Neutrophil (primary cell): ENCODE measurements at regions not wholly inside any gene's neighbourhood (a gene's known extent, or its start where the extent isn't known, plus 50 kb on each side); places are given as distances from the start of the nearest gene placed in this dataset.

ENCODE experiments used
- H3K27ac ChIP-seq: fragments of 200-600 bp; sonication (generic); 2 replicates; pipeline ENCODE4 v1.5.1; 2016; ENCODE audit warnings: mild to moderate bottlenecking, moderate library complexity
- H3K27me3 ChIP-seq: fragments of 200-600 bp; sonication (generic); 2 replicates; pipeline ENCODE4 v1.6.0; 2016; ENCODE audit warnings: mild to moderate bottlenecking
- H3K36me3 ChIP-seq: fragments of 200-600 bp; sonication (generic); 2 replicates; pipeline ENCODE4 v1.5.1; 2017
- H3K4me1 ChIP-seq, 2 experiments: fragments of 200-600 bp in 1 of 2; sonication (generic) in 1 of 2; 1 replicate in 1 of 2; 2 replicates in 1 of 2; pipeline versions ENCODE4 v1.5.1 to v1.6.1; 2013 to 2016; ENCODE audit warnings: low read depth in 1 of 2, low read length in 1 of 2, mild to moderate bottlenecking in 1 of 2, moderate library complexity in 1 of 2; ENCODE audit not compliant: control insufficient read depth in 1 of 2, insufficient read depth in 1 of 2
- H3K4me3 ChIP-seq, 2 experiments: fragments of 200-600 bp in 1 of 2; sonication (generic) in 1 of 2; 1 replicate in 1 of 2; 2 replicates in 1 of 2; pipeline ENCODE4 v1.5.1; 2013 to 2016; ENCODE audit warnings: low read depth in 1 of 2, low read length in 1 of 2, mild to moderate bottlenecking in 1 of 2, moderate library complexity in 1 of 2
- H3K9me3 ChIP-seq: fragments of 200-600 bp; sonication (generic); 2 replicates; pipeline ENCODE4 v1.5.1; 2016
- CTCF ChIP-seq: fragments of 200-600 bp; sonication (generic); IDR thresholded peaks from 2 replicates; pipeline ENCODE4 v1.5.1; 2016; ENCODE audit warnings: antibody characterized with exemption

GRCh38 chr9:18043978-18044377 is 430.0 kb upstream of the ADAMTSL1 start:
- Histone ChIP-seq H3K27me3 (no peaks in the 10 kb centered on the region), H3K9me3 (no peaks in the 10 kb centered on the region), H3K36me3 (no peaks in the 10 kb centered on the region), H3K4me3 (no peak overlapping the region), H3K4me1 (no peaks in the 10 kb centered on the region), H3K27ac (no peak overlapping the region)
- TF ChIP-seq CTCF, result no peak

- no peak for TF ChIP-seq CTCF
- H3K27ac ChIP-seq, result no peak overlapping the region
- H3K27me3 ChIP-seq, result no peaks in the 10 kb centered on the region
- no peaks in the 10 kb centered on the region for H3K4me1 ChIP-seq
- H3K4me3 ChIP-seq, result no peak overlapping the region
- no peaks in the 10 kb centered on the region for H3K36me3 ChIP-seq
- H3K9me3 ChIP-seq, result no peaks in the 10 kb centered on the region
These were observed 428.6 kb upstream of the ADAMTSL1 start for GRCh38 chr9:18045326-18045725.

GRCh38 chr9:18046068-18046467 is 427.9 kb upstream of the ADAMTSL1 start:
- Histone ChIP-seq H3K27me3 (no peaks in the 10 kb centered on the region), H3K27ac (no peak overlapping the region), H3K4me1 (no peaks in the 10 kb centered on the region), H3K36me3 (no peaks in the 10 kb centered on the region), H3K4me3 (no peak overlapping the region), H3K9me3 (no peaks in the 10 kb centered on the region)
- TF ChIP-seq CTCF, result no peak

GRCh38 chr9:18051638-18052037 is 422.3 kb upstream of the ADAMTSL1 start:
- Histone ChIP-seq H3K27ac (no peak overlapping the region), H3K27me3 (no peaks in the 10 kb centered on the region)

GRCh38 chr9:18052060-18052459 is 421.9 kb upstream of the ADAMTSL1 start:
- Histone ChIP-seq H3K4me3 (no peak overlapping the region), H3K27me3 (no peaks in the 10 kb centered on the region), H3K4me1 (no peaks in the 10 kb centered on the region), H3K27ac (no peak overlapping the region), H3K9me3 (no peaks in the 10 kb centered on the region), H3K36me3 (no peaks in the 10 kb centered on the region)
- no peak for TF ChIP-seq CTCF

More at GRCh38 chr9:18051638-18052037, 422.3 kb upstream of the ADAMTSL1 start:
- H3K36me3 ChIP-seq, result no peaks in the 10 kb centered on the region
- no peaks in the 10 kb centered on the region for H3K4me1 ChIP-seq
- no peak for TF ChIP-seq CTCF
- no peak overlapping the region for H3K4me3 ChIP-seq
- H3K9me3 ChIP-seq, result no peaks in the 10 kb centered on the region
